ENCODE measurements at regions not wholly inside any gene's neighbourhood (a gene's known extent, or its start where the extent isn't known, plus 50 kb on each side); places are given as distances from the start of the nearest gene placed in this dataset.

GRCh38 chr5:121226765-121227164 lies 624.9 kb upstream of the FTMT start:
- TF ChIP-seq CTCF (tag by site-specific recombination; IDR thresholded peaks at IDR 0.05) (no peak), PBX3 (CRISPR knock-in tag; IDR thresholded peaks at IDR 0.05) (no peak), OSR2 (tag by site-specific recombination; IDR thresholded peaks at IDR 0.05) (no peak), PATZ1 (tag by site-specific recombination; IDR thresholded peaks at IDR 0.05) (no peak), ZNF175 (tag by site-specific recombination; IDR thresholded peaks at IDR 0.05) (no peak), ZNF639 (tag by site-specific recombination; IDR thresholded peaks at IDR 0.05) (no peak), ATF2 (tag by site-specific recombination; IDR thresholded peaks at IDR 0.05; ENCODE audit: low read depth) (no peak), YY1 (tag by site-specific recombination; IDR thresholded peaks at IDR 0.05) (no peak), ZNF530 (tag by site-specific recombination; IDR thresholded peaks at IDR 0.05; ENCODE audit: low read depth) (no peak)
